ENCODE measurements at regions not wholly inside any gene's neighbourhood (a gene's known extent, or its start where the extent isn't known, plus 50 kb on each side); places are given as distances from the start of the nearest gene placed in this dataset.
A peak's percentile ranks its signal among the peaks of the same experiment; 100 is the strongest.

- no peaks in the 10 kb centered on the region for H3K4me1 Mint-ChIP-seq
- peaks cover 4% of the 10 kb centered on the region for H3K36me3 Mint-ChIP-seq (ENCODE audit: low read depth)
- H3K4me3 Mint-ChIP-seq: no peak overlapping the region
- peaks cover 9% of the 10 kb centered on the region for H3K9me3 Mint-ChIP-seq
- no peak for TF ChIP-seq CTCF (IDR thresholded peaks at IDR 0.05)
- peaks cover 5% of the 10 kb centered on the region for H3K27me3 Mint-ChIP-seq (ENCODE audit: low read depth, poor library complexity)
- no peak for DNase-seq
- H3K27ac Mint-ChIP-seq: no peak overlapping the region
Measured at GRCh38 chr18:11533942-11534496, 75.4 kb upstream of the SLC35G4 start.

GRCh38 chr18:11533513-11533890 is 75.9 kb upstream of the SLC35G4 start:
- no peak for DNase-seq
- TF ChIP-seq CTCF (IDR thresholded peaks at IDR 0.05): no peak
- H3K4me1 Mint-ChIP-seq: no peaks in the 10 kb centered on the region
- H3K36me3 Mint-ChIP-seq (ENCODE audit: low read depth): peaks cover 4% of the 10 kb centered on the region
- no peak overlapping the region for H3K4me3 Mint-ChIP-seq
- peaks cover 5% of the 10 kb centered on the region for H3K27me3 Mint-ChIP-seq (ENCODE audit: low read depth, poor library complexity)
- no peak overlapping the region for H3K27ac Mint-ChIP-seq
- H3K9me3 Mint-ChIP-seq: peaks cover 9% of the 10 kb centered on the region

- peaks cover 9% of the 10 kb centered on the region for H3K9me3 Mint-ChIP-seq
- peaks cover 4% of the 10 kb centered on the region for H3K36me3 Mint-ChIP-seq (ENCODE audit: low read depth)
- no peak overlapping the region for H3K27ac Mint-ChIP-seq
- DNase-seq: no peak
- H3K4me1 Mint-ChIP-seq: no peaks in the 10 kb centered on the region
- H3K4me3 Mint-ChIP-seq: no peak overlapping the region
- no peak for TF ChIP-seq CTCF (IDR thresholded peaks at IDR 0.05)
- peaks cover 5% of the 10 kb centered on the region for H3K27me3 Mint-ChIP-seq (ENCODE audit: low read depth, poor library complexity)
Measured at GRCh38 chr18:11532758-11533512, 76.5 kb upstream of the SLC35G4 start.

GRCh38 chr18:11529081-11529480 is 80.3 kb upstream of the SLC35G4 start:
- Mint-ChIP-seq H3K4me3 (no peak overlapping the region), H3K4me1 (peaks cover 16% of the 10 kb centered on the region), H3K9me3 (peaks cover 4% of the 10 kb centered on the region), H3K36me3 (ENCODE audit: low read depth) (peaks cover 4% of the 10 kb centered on the region), H3K27me3 (ENCODE audit: low read depth, poor library complexity) (peaks cover 5% of the 10 kb centered on the region), H3K27ac (no peak overlapping the region)
- TF ChIP-seq CTCF (IDR thresholded peaks at IDR 0.05): no peak
- DNase-seq: no peak

GRCh38 chr18:11526675-11527074 is 82.7 kb upstream of the SLC35G4 start:
- no peak for TF ChIP-seq CTCF (IDR thresholded peaks at IDR 0.05)
- no peak overlapping the region for H3K27ac Mint-ChIP-seq
- no peaks in the 10 kb centered on the region for H3K36me3 Mint-ChIP-seq (ENCODE audit: low read depth)
- H3K4me3 Mint-ChIP-seq: no peak overlapping the region
- H3K4me1 Mint-ChIP-seq: peaks cover 34% of the 10 kb centered on the region
- H3K27me3 Mint-ChIP-seq (ENCODE audit: low read depth, poor library complexity): peaks cover 9% of the 10 kb centered on the region
- DNase-seq: no peak
- no peaks in the 10 kb centered on the region for H3K9me3 Mint-ChIP-seq

- Mint-ChIP-seq H3K9me3 (no peaks in the 10 kb centered on the region), H3K36me3 (ENCODE audit: low read depth) (no peaks in the 10 kb centered on the region), H3K27ac (peak overlapping the region; percentile 63)
Measured at GRCh38 chr18:11523804-11524203, 85.6 kb upstream of the SLC35G4 start.

More at GRCh38 chr18:11523804-11524203, 85.6 kb upstream of the SLC35G4 start:
- H3K4me3 Mint-ChIP-seq: no peak overlapping the region
- H3K4me1 Mint-ChIP-seq: peaks cover 34% of the 10 kb centered on the region
- no peak for TF ChIP-seq CTCF (IDR thresholded peaks at IDR 0.05)
- peaks cover 6% of the 10 kb centered on the region for H3K27me3 Mint-ChIP-seq (ENCODE audit: low read depth, poor library complexity)
- DNase-seq: peak; percentile 13
